ENCODE measurements at regions not wholly inside any gene's neighbourhood (a gene's known extent, or its start where the extent isn't known, plus 50 kb on each side); places are given as distances from the start of the nearest gene placed in this dataset.
"Not testable (repeated sequence)": the region's sequence is repeated elsewhere in the genome, so short reads cannot be mapped to it uniquely, and the experiment has no call there.

- CTCF ChIA-PET, result no interaction called here
Observed at GRCh38 chr11:16587670-16588069, 150.8 kb upstream of the C11orf58 start.

GRCh38 chr11:16584569-16584968 is 153.9 kb upstream of the C11orf58 start:
- no peaks in the 10 kb centered on the region for H3K27me3 Mint-ChIP-seq (ENCODE audit: insufficient read depth, unreplicated experiment)
- Histone ChIP-seq H3K4me1 (no peaks in the 10 kb centered on the region), H3K36me3 (ENCODE audit: control insufficient read depth, insufficient read depth, low read length) (no peaks in the 10 kb centered on the region), H3K27me3 (replicated peaks; ENCODE audit: control insufficient read depth, insufficient read depth, low read length) (no peaks in the 10 kb centered on the region), H3K4me3 (ENCODE audit: low read depth, low read length) (no peak overlapping the region), H3K9me3 (no peaks in the 10 kb centered on the region)
- intact Hi-C loops (cut with micrococcal nuclease; ENCODE audit: unreplicated experiment), result no loop called here
- no TSS peak for BruUV-seq (replicated peaks)
- DNase-seq, result no peak
- no peak for TF ChIP-seq CTCF (IDR thresholded peaks at IDR 0.05; ENCODE audit: insufficient read depth in 1 of 2, low read depth in 1 of 2, low read length in 1 of 2, severe bottlenecking in 1 of 2, unreplicated experiment in 1 of 2)
- H3K27ac Mint-ChIP-seq (ENCODE audit: unreplicated experiment), result no peak overlapping the region
- no peaks in the 10 kb centered on the region for H3K9me3 Mint-ChIP-seq (ENCODE audit: unreplicated experiment)
- H3K4me1 Mint-ChIP-seq (ENCODE audit: low read depth, unreplicated experiment), result no peaks in the 10 kb centered on the region
- H3K4me3 Mint-ChIP-seq (ENCODE audit: unreplicated experiment), result no peak overlapping the region
- H3K36me3 Mint-ChIP-seq (ENCODE audit: insufficient read depth, unreplicated experiment), result no peaks in the 10 kb centered on the region
- CTCF ChIA-PET, result no interaction called here
- POLR2A ChIA-PET, result no interaction called here

More at GRCh38 chr11:16587670-16588069, 150.8 kb upstream of the C11orf58 start:
- BruUV-seq (replicated peaks), result no TSS peak
- DNase-seq, result no peak
- Mint-ChIP-seq H3K9me3 (ENCODE audit: unreplicated experiment) (no peaks in the 10 kb centered on the region), H3K4me3 (ENCODE audit: unreplicated experiment) (no peak overlapping the region), H3K4me1 (ENCODE audit: low read depth, unreplicated experiment) (no peaks in the 10 kb centered on the region), H3K36me3 (ENCODE audit: insufficient read depth, unreplicated experiment) (no peaks in the 10 kb centered on the region), H3K27ac (ENCODE audit: unreplicated experiment) (no peak overlapping the region), H3K27me3 (ENCODE audit: insufficient read depth, unreplicated experiment) (peaks cover 5% of the 10 kb centered on the region)
- POLR2A ChIA-PET, result no interaction called here
- intact Hi-C loops (cut with micrococcal nuclease; ENCODE audit: unreplicated experiment), result no loop called here
- no peaks in the 10 kb centered on the region for H3K4me1 ChIP-seq
- no peaks in the 10 kb centered on the region for H3K27me3 ChIP-seq (replicated peaks; ENCODE audit: control insufficient read depth, insufficient read depth, low read length)
- TF ChIP-seq CTCF (IDR thresholded peaks at IDR 0.05; ENCODE audit: insufficient read depth in 1 of 2, low read depth in 1 of 2, low read length in 1 of 2, severe bottlenecking in 1 of 2, unreplicated experiment in 1 of 2), result no peak
- H3K9me3 ChIP-seq, result no peaks in the 10 kb centered on the region
- H3K36me3 ChIP-seq (ENCODE audit: control insufficient read depth, insufficient read depth, low read length), result no peaks in the 10 kb centered on the region
- H3K4me3 ChIP-seq (ENCODE audit: low read depth, low read length), result no peak overlapping the region

- H3K4me3 Mint-ChIP-seq (ENCODE audit: unreplicated experiment); H3K27ac Mint-ChIP-seq (ENCODE audit: unreplicated experiment); POLR2A ChIA-PET; BruUV-seq (replicated peaks); H3K36me3 Mint-ChIP-seq (ENCODE audit: insufficient read depth, unreplicated experiment); H3K4me1 ChIP-seq; H3K27me3 ChIP-seq (replicated peaks; ENCODE audit: control insufficient read depth, insufficient read depth, low read length); DNase-seq; H3K9me3 ChIP-seq; H3K4me3 ChIP-seq (ENCODE audit: low read depth, low read length); H3K9me3 Mint-ChIP-seq (ENCODE audit: unreplicated experiment); H3K27me3 Mint-ChIP-seq (ENCODE audit: insufficient read depth, unreplicated experiment); H3K4me1 Mint-ChIP-seq (ENCODE audit: low read depth, unreplicated experiment); intact Hi-C loops (cut with micrococcal nuclease; ENCODE audit: unreplicated experiment); CTCF ChIA-PET; H3K36me3 ChIP-seq (ENCODE audit: control insufficient read depth, insufficient read depth, low read length): not testable (repeated sequence)
Observed at GRCh38 chr11:16581078-16581477, 157.4 kb upstream of the C11orf58 start.

GRCh38 chr11:16577490-16577889 is 161.0 kb upstream of the C11orf58 start:
- H3K36me3 Mint-ChIP-seq (ENCODE audit: insufficient read depth, unreplicated experiment), result no peaks in the 10 kb centered on the region
- POLR2A ChIA-PET, result no interaction called here

GRCh38 chr11:16574889-16575288 is 163.6 kb upstream of the C11orf58 start:
- H3K27me3 Mint-ChIP-seq (ENCODE audit: insufficient read depth, unreplicated experiment); H3K4me3 ChIP-seq (ENCODE audit: low read depth, low read length); H3K27ac Mint-ChIP-seq (ENCODE audit: unreplicated experiment); H3K27me3 ChIP-seq (replicated peaks; ENCODE audit: control insufficient read depth, insufficient read depth, low read length); H3K4me1 Mint-ChIP-seq (ENCODE audit: low read depth, unreplicated experiment); DNase-seq; H3K9me3 ChIP-seq; BruUV-seq (replicated peaks); H3K36me3 Mint-ChIP-seq (ENCODE audit: insufficient read depth, unreplicated experiment); H3K4me3 Mint-ChIP-seq (ENCODE audit: unreplicated experiment); POLR2A ChIA-PET; H3K4me1 ChIP-seq; intact Hi-C loops (cut with micrococcal nuclease; ENCODE audit: unreplicated experiment); H3K36me3 ChIP-seq (ENCODE audit: control insufficient read depth, insufficient read depth, low read length); H3K9me3 Mint-ChIP-seq (ENCODE audit: unreplicated experiment): not testable (repeated sequence)
- CTCF ChIA-PET, result interaction anchor here (0.6 kb wide), 1 partner anchor 31 kb away, joined by 3 read pairs; no protein-coding TSS in a partner anchor

More at GRCh38 chr11:16577490-16577889, 161.0 kb upstream of the C11orf58 start:
- no TSS peak for BruUV-seq (replicated peaks)
- H3K4me1 Mint-ChIP-seq (ENCODE audit: low read depth, unreplicated experiment), result no peaks in the 10 kb centered on the region
- no peaks in the 10 kb centered on the region for H3K27me3 ChIP-seq (replicated peaks; ENCODE audit: control insufficient read depth, insufficient read depth, low read length)
- H3K9me3 ChIP-seq, result no peaks in the 10 kb centered on the region
- no peak for DNase-seq
- H3K27ac Mint-ChIP-seq (ENCODE audit: unreplicated experiment), result no peak overlapping the region
- peaks cover 4% of the 10 kb centered on the region for H3K27me3 Mint-ChIP-seq (ENCODE audit: insufficient read depth, unreplicated experiment)
- H3K36me3 ChIP-seq (ENCODE audit: control insufficient read depth, insufficient read depth, low read length), result no peaks in the 10 kb centered on the region
- H3K4me3 ChIP-seq (ENCODE audit: low read depth, low read length), result no peak overlapping the region
- CTCF ChIA-PET, result no interaction called here
- H3K9me3 Mint-ChIP-seq (ENCODE audit: unreplicated experiment), result no peaks in the 10 kb centered on the region
- H3K4me3 Mint-ChIP-seq (ENCODE audit: unreplicated experiment), result no peak overlapping the region
- TF ChIP-seq CTCF (IDR thresholded peaks at IDR 0.05; ENCODE audit: insufficient read depth in 1 of 2, low read depth in 1 of 2, low read length in 1 of 2, severe bottlenecking in 1 of 2, unreplicated experiment in 1 of 2), result no peak
- no peaks in the 10 kb centered on the region for H3K4me1 ChIP-seq
- intact Hi-C loops (cut with micrococcal nuclease; ENCODE audit: unreplicated experiment), result no loop called here
